HG02571 (cell line): ENCODE measurements at regions not wholly inside any gene's neighbourhood (a gene's known extent, or its start where the extent isn't known, plus 50 kb on each side); places are given as distances from the start of the nearest gene placed in this dataset.
"Not testable (repeated sequence)": the region's sequence is repeated elsewhere in the genome, so short reads cannot be mapped to it uniquely, and the experiment has no call there.

Source experiments
- ATAC-seq: cut with Tn5 transposase; IDR thresholded peaks from one replicate; pipeline ENCODE4 v1.9.1; 2021; ENCODE audit warnings: mild to moderate bottlenecking, moderate library complexity; ENCODE audit not compliant: unreplicated experiment

DNA sequence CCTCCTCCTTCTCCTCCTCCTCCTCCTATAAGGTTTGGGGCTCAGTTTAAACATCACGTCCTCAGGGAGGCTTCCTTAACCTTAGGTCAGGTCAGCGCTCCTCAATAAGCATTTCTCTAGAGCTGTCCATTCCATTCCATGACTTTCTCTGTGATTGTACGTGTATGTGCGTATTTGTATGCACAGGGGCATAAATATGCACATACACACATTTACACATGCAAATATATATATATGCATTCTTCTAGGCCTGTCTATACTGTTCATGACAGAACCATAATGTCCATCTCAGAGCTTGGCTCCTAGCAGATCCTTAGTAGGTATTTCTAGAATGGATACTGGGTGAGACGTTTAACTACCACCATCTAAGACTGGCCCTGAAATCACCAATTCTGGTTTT lies 258.6 kb downstream of the STIM2 start:
- no peak for ATAC-seq

DNA sequence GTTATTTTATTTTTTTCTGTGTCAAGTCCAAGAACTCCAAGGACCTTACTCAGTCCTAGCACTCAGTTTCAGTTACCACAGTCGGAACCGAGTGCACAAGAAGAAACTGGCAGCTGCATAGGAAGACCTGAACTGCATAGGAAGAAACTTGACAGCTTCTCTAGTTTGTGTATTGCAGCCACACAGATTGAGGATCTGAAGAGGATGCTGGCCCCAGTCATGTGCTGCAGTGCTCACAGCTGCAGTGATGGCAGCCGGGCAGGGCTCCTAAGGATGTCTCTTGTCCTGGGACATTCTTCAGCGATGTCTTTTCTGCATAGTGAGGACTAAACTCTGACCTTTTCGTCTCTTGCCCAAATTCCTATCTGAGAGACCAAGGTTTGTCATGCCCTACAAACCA lies 261.2 kb downstream of the STIM2 start:
- ATAC-seq: no peak

GRCh38 chr4:27123123-27123768 lies 262.6 kb downstream of the STIM2 start:
- no peak for ATAC-seq

GRCh38 chr4:27123769-27124124 lies 263.1 kb downstream of the STIM2 start:
- ATAC-seq: no peak

- ATAC-seq: not testable (repeated sequence)
These were observed 266.3 kb downstream of the STIM2 start for GRCh38 chr4:27126895-27127294.

DNA sequence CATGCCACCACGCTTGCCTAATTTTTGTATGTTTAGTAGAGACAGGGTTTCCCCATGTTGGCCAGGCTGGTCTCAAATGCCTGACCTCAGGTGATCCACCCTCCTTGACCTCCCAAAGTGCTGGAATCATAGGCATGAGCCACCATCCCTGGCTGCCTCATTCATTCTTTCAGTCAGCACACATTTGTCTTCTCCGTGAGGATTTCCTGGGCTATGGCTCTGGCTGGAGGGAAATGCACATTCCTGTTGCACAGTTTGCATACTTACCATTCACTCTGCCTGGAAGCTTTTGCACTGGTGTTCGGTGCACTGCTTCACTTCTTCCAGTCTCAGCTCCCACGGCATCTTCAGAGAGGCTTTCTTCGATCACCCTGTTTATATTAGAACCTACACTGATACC lies 267.8 kb downstream of the STIM2 start:
- no peak for ATAC-seq

DNA sequence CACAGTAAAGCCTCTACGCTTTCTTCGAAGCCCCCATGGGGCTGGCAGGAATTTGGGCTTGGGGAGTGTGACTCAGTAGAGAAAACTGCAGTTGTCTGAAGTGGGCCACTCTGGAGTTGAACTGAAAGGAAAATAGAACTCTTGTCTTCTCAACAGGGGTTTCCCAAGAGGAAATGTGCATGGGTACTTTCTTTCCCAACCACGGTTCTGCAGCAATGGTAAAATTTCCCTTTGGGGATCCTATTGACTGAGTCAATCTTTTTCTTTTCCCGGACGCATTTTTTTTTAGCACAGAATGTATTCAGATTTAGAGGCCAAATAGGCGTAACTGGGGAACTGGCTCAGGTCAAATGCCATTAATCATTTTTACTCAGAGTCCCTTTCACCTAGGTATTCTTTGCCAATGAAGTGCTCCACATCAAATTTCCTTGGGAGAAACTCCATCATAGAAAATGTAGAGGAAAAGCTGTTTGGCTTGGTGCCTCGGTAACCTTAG lies 269.3 kb downstream of the STIM2 start:
- ATAC-seq: no peak

DNA sequence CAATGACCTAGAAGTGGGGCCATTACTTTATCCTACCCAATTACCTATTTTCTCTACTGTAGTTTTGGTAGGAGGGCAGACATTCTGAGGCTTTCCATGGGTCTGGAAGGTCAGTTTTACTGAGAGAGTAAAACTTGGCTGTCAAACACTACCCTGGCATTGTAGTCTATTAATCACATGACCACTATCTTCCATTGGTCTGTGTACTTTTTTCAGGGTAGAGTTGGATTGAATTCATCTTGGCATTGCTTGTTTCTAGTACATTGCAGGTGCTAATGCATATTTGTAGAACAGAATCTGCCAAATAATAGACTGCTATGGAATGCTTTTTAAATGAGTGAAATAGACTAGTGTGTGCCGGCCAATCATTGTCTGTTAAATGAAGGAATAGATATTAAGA lies 271.9 kb downstream of the STIM2 start:
- ATAC-seq: no peak

GRCh38 chr4:27140486-27140885 lies 279.8 kb downstream of the STIM2 start:
- ATAC-seq: no peak

DNA sequence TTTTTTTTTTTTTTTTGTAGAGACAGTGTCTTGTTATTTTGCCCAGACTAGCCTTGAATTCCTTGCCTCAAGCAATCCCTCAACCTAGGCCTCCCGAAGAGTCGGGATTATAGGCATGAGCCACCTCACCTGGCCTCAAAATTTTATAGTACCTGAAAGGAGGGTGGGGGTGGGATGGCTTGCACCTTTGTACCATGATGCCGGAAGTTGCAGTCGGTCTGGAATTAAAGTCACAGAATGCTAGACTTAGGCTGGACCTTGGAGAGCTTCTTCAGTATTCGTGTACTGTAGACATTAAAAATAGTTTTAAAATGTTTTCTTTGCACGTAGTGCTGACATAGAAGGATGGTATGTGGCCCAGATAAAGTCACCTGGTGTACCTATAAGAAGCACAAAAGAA lies 280.9 kb downstream of the STIM2 start:
- ATAC-seq: no peak

GRCh38 chr4:27142841-27143240 lies 282.2 kb downstream of the STIM2 start:
- no peak for ATAC-seq

DNA sequence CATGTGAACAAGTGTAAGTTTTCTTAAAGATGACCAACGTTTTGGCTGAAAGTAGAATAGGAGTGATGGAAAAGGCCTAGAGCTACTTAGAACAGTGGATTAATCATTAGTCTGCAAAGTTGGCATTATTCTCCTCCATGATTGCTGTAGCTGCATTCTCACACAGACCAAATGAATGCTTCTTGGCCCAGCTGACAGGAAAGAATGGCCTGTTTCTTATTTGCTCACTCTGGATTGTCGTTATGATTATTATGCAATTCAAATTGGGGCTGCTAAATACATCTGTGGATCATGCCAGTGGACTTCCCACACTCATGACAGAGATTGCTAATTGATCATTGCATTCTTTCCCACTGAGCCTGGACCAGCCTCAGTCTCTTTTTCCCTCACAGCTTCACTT lies 285.0 kb downstream of the STIM2 start:
- no peak for ATAC-seq

- ATAC-seq: no peak
These were observed 287.7 kb downstream of the STIM2 start for GRCh38 chr4:27148211-27148895.

GRCh38 chr4:27149541-27150212 lies 289.0 kb downstream of the STIM2 start:
- ATAC-seq: no peak

- no peak for ATAC-seq
These were observed 292.1 kb downstream of the STIM2 start for GRCh38 chr4:27152703-27153102.

GRCh38 chr4:27154706-27155105 lies 294.1 kb downstream of the STIM2 start:
- no peak for ATAC-seq

GRCh38 chr4:27161191-27161590 lies 300.6 kb downstream of the STIM2 start:
- no peak for ATAC-seq

DNA sequence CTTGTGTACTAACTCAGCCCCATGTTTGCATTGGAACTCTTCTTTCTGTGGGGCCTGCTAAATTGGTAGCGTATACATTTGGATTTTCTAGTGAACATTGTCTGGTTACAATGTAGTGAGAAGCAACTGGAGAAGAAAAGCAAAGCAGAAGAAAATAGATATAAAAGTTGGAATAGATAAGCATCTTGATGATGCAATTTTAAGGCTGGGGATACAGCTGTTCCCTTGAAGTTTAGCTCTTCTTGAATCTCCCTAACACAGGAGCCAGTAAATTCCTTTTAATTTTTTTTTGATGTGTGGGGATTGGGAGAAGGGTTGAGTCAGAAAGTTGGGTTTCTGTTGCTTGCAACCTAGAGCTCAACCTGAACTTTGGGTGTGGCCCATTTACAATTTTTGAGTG lies 308.1 kb downstream of the STIM2 start:
- no peak for ATAC-seq

DNA sequence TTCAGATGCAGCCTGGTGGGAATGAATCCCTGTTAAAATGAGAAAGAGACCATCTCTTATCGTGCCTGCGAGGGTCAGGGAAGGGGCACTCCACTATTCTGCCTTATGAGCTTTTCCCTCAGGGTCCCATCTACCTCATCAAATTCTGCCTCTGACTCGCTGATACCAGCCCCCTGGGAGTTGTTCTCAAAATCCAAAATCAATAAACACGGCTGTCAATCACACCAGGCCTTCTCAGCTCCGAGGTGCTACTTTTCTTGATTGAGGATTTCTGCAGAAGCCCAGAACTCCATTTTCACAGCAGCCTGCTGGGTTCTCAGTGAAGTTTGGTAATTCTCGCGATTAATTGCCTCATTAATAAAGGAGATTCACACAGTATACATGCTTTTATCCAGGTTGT lies 312.6 kb downstream of the STIM2 start:
- no peak for ATAC-seq

- no peak for ATAC-seq
These were observed 315.8 kb downstream of the STIM2 start for GRCh38 chr4:27176400-27176799.

GRCh38 chr4:27176881-27177280 lies 316.2 kb downstream of the STIM2 start:
- no peak for ATAC-seq

DNA sequence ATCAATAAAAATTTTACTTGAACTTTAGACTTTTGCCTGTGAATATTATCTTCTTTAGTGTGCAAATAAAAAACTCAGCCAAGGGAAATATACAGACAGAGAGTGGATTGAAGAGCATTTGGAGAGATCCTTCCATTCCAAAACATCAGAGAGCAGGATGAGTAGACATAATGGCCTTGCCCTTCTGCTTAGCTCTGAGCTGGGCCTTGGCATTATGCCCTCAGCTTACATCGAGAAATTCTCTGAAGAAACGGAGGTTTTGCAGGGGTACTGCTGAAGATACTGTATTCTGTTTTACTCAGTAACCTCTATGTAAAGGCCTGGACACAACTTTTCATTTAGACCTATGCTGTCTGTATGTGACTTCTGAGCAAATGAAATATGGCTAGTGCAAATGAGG lies 317.4 kb downstream of the STIM2 start:
- ATAC-seq: no peak
